GM12891 (cell line): ENCODE measurements at regions not wholly inside any gene's neighbourhood (a gene's known extent, or its start where the extent isn't known, plus 50 kb on each side); places are given as distances from the start of the nearest gene placed in this dataset.

ENCODE experiments used
- PAX5 ChIP-seq: IDR thresholded peaks from 2 replicates; pipeline ENCODE4 v1.6.1; 2011; ENCODE audit warnings: low read length, moderate library complexity, mild to moderate bottlenecking; ENCODE audit not compliant: insufficient read depth, severe bottlenecking
- POLR2A ChIP-seq: IDR thresholded peaks from 2 replicates; pipeline ENCODE4 v1.6.1; 2011; ENCODE audit warnings: low read depth, low read length, control low read depth
- POLR2AphosphoS5 ChIP-seq: IDR thresholded peaks from 2 replicates; pipeline ENCODE4 v1.6.1; 2011; ENCODE audit warnings: low read depth, low read length, control low read depth
- TAF1 ChIP-seq: IDR thresholded peaks from 2 replicates; pipeline ENCODE4 v1.6.1; 2011; ENCODE audit warnings: low read depth, low read length, control low read depth

DNA sequence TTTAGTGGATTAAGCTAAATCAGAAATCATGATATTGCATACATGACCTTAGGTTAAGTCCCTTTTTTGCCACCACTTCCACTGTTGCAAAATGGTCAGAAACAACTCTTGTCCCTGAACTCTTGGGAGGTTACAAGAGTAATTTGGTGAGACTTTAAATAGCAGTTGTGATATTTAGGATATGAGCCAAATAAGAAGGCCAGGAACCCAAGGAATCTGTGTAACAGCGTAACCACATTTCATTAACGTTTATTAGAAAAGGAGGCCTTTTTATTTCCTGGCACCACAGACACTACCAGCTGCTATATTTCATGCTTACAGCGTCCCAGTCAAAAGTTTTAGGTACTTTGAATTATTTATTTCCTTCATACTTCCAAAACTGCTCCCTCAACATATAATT is 268.0 kb downstream of the GPD2 start:
- TF ChIP-seq POLR2A: no peak
- TF ChIP-seq POLR2AphosphoS5: no peak
- TF ChIP-seq TAF1: no peak
- no peak for TF ChIP-seq PAX5
